ENCODE measurements at regions not wholly inside any gene's neighbourhood (a gene's known extent, or its start where the extent isn't known, plus 50 kb on each side); places are given as distances from the start of the nearest gene placed in this dataset.

DNA sequence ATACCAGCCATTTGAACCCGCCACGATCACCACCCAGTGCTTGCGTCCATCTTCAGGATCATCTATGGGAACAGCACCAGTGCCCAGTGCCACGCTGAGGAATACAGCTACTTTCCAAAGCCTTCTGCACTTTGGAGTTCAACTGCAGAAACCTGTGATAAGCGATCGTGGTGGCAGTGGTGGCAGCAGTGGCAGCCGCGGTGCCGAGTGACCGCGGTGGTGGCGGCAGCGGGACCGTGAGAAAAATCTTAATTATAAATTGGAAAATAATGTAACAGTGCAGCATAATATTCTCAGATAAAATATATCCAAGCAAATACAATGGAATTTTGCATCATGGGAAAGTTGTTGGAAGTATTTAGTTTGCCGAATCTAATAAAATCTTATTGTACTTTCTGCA, 2270.9 kb downstream of the PCDH9 start:
- TF ChIP-seq, protein P1, sequence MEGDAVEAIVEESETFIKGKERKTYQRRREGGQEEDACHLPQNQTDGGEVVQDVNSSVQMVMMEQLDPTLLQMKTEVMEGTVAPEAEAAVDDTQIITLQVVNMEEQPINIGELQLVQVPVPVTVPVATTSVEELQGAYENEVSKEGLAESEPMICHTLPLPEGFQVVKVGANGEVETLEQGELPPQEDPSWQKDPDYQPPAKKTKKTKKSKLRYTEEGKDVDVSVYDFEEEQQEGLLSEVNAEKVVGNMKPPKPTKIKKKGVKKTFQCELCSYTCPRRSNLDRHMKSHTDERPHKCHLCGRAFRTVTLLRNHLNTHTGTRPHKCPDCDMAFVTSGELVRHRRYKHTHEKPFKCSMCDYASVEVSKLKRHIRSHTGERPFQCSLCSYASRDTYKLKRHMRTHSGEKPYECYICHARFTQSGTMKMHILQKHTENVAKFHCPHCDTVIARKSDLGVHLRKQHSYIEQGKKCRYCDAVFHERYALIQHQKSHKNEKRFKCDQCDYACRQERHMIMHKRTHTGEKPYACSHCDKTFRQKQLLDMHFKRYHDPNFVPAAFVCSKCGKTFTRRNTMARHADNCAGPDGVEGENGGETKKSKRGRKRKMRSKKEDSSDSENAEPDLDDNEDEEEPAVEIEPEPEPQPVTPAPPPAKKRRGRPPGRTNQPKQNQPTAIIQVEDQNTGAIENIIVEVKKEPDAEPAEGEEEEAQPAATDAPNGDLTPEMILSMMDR (conservative IDR thresholded peaks at IDR 0.05) = no peak
- no peak for TF ChIP-seq ZFX (IDR thresholded peaks at IDR 0.05)

All from C4-2B (cell line).